Dermis blood vessel endothelial cell (primary cell): ENCODE measurements at regions not wholly inside any gene's neighbourhood (a gene's known extent, or its start where the extent isn't known, plus 50 kb on each side); places are given as distances from the start of the nearest gene placed in this dataset.
A peak's percentile ranks its signal among the peaks of the same experiment; 100 is the strongest.

Experiments used
- DNase-seq: peaks from one replicate; pipeline ENCODE4 v3.0.0; 2010

- DNase-seq: no peak
Measured at GRCh38 chr7:142400042-142400533, 142.2 kb upstream of the PRSS58 start.

- DNase-seq: no peak
Measured at GRCh38 chr7:142391191-142391992, 133.5 kb upstream of the PRSS58 start.

- no peak for DNase-seq
Measured at GRCh38 chr7:142389544-142389943, 131.7 kb upstream of the PRSS58 start.

- DNase-seq: peak; percentile 86
Measured at GRCh38 chr7:142385491-142386340, 127.9 kb upstream of the PRSS58 start.

GRCh38 chr7:142384493-142384922 lies 126.7 kb upstream of the PRSS58 start:
- DNase-seq: no peak

- no peak for DNase-seq
Measured at GRCh38 chr7:142383841-142384492, 126.1 kb upstream of the PRSS58 start.

GRCh38 chr7:142381727-142382390 lies 124.0 kb upstream of the PRSS58 start:
- DNase-seq: no peak

GRCh38 chr7:142380069-142380468 lies 122.2 kb upstream of the PRSS58 start:
- DNase-seq: no peak

GRCh38 chr7:142379201-142379885 lies 121.5 kb upstream of the PRSS58 start:
- DNase-seq: no peak

- DNase-seq: no peak
Measured at GRCh38 chr7:142377567-142377966, 119.7 kb upstream of the PRSS58 start.

GRCh38 chr7:142376356-142376997 lies 118.6 kb upstream of the PRSS58 start:
- peak; percentile 76 for DNase-seq

- DNase-seq: peak; percentile 59
Measured at GRCh38 chr7:142375710-142376313, 118.0 kb upstream of the PRSS58 start.

GRCh38 chr7:142372727-142373126 lies 114.9 kb upstream of the PRSS58 start:
- no peak for DNase-seq

GRCh38 chr7:142371586-142372377 lies 113.9 kb upstream of the PRSS58 start:
- no peak for DNase-seq

- no peak for DNase-seq
Measured at GRCh38 chr7:142365410-142365842, 107.6 kb upstream of the PRSS58 start.

GRCh38 chr7:142364551-142364950 lies 106.7 kb upstream of the PRSS58 start:
- no peak for DNase-seq

- DNase-seq: no peak
Measured at GRCh38 chr7:142362349-142362748, 104.5 kb upstream of the PRSS58 start.

GRCh38 chr7:142359694-142360279 lies 101.9 kb upstream of the PRSS58 start:
- DNase-seq: no peak

GRCh38 chr7:142357953-142358520 lies 100.2 kb upstream of the PRSS58 start:
- DNase-seq: peak; percentile 86
